Neural progenitor cell (in vitro differentiated cells): ENCODE measurements at regions not wholly inside any gene's neighbourhood (a gene's known extent, or its start where the extent isn't known, plus 50 kb on each side); places are given as distances from the start of the nearest gene placed in this dataset.

Experiments used
- EZH2 ChIP-seq: fragments of 200-600 bp; sonication (generic); IDR thresholded peaks from 2 replicates; pipeline ENCODE4 v1.6.1; 2017; ENCODE audit warnings: antibody characterized with exemption, mild to moderate bottlenecking, moderate library complexity
- EZH2phosphoT487 ChIP-seq: fragments of 200-600 bp; sonication (generic); IDR thresholded peaks from 2 replicates; pipeline ENCODE4 v1.6.1; 2017; ENCODE audit warnings: antibody characterized with exemption
- TF ChIP-seq, protein P1 (sequence below): fragments of 200-600 bp; sonication (generic); IDR thresholded peaks from 2 replicates; pipeline ENCODE4 v1.5.1; 2017; ENCODE audit warnings: antibody characterized with exemption, mild to moderate bottlenecking

DNA sequence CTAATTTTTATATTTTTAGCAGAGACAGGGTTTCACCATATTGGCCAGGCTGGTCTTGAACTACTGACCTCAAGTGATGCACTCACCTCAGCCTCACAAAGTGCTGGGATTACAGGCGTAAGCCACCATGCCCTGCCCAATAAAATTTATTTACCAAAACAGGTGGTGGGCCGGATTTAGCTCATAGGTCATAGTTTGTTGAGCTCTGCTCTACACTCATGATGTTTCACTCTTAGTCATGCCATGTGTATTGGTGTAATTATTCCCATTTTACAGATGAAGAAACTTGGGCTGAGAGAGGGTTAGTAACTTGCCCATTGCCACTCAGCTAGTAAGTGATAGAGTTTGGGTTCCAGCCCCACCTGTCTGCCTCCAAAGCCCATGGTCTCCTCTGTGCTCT lies 93.1 kb upstream of the WWC1 start:
- TF ChIP-seq EZH2 (no peak), EZH2phosphoT487 (no peak)
- TF ChIP-seq, protein P1, sequence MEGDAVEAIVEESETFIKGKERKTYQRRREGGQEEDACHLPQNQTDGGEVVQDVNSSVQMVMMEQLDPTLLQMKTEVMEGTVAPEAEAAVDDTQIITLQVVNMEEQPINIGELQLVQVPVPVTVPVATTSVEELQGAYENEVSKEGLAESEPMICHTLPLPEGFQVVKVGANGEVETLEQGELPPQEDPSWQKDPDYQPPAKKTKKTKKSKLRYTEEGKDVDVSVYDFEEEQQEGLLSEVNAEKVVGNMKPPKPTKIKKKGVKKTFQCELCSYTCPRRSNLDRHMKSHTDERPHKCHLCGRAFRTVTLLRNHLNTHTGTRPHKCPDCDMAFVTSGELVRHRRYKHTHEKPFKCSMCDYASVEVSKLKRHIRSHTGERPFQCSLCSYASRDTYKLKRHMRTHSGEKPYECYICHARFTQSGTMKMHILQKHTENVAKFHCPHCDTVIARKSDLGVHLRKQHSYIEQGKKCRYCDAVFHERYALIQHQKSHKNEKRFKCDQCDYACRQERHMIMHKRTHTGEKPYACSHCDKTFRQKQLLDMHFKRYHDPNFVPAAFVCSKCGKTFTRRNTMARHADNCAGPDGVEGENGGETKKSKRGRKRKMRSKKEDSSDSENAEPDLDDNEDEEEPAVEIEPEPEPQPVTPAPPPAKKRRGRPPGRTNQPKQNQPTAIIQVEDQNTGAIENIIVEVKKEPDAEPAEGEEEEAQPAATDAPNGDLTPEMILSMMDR: no peak
